SK-MEL-5 (cell line): ENCODE measurements at regions not wholly inside any gene's neighbourhood (a gene's known extent, or its start where the extent isn't known, plus 50 kb on each side); places are given as distances from the start of the nearest gene placed in this dataset.

Source experiments
- DNase-seq: peaks from one replicate; pipeline ENCODE4 v3.0.0-alpha.2; 2016; ENCODE audit warnings: low read depth, low spot score
- in situ Hi-C: cut with HindIII; loops from 2 replicates; pipeline ENCODE4 v1.10.0; 2016; ENCODE audit warnings: low sequenced_read_pairs, high pct_unique_total_duplicates, low pct_unique_long_range_greater_than_20kb

DNA sequence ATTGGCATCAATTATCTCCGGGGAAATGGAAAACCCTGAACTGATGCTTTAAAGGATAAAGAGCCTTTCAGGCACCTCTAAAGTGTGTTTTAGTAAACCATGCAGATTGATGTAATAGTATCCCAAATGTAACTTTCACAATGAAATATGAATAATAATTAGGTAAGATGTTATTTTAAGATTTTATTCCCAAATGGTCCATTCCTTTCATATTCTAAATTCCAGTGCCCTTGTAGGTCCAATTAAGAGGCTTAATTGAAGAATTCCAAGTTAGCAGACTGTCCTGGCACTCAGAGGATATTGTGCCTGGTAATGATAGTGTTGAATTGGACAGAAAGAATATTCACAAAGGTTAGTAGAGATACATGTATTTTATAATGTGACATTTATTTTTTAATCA, 352.5 kb upstream of the NUDT12 start:
- in situ Hi-C loops, result no loop called here
- DNase-seq, result no peak

DNA sequence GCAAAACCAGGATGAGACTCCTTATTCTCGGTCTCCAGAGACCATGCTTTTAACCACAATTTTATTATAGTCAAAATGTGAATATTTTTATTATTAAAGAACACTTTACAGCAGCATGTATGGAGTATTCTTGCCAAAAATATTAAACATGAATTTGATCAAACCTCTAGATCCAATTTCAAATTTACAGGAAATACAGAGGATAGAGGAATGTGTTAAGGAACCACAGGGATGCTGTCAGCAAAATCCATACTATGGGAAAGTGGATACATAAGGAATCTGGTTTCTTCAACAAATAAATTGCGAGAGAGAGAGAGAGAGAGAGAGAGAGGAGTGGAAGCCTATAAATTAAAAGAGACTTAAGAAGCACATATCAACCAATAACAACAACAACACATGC, 348.2 kb upstream of the NUDT12 start:
- DNase-seq, result no peak
- in situ Hi-C loops, result no loop called here

DNA sequence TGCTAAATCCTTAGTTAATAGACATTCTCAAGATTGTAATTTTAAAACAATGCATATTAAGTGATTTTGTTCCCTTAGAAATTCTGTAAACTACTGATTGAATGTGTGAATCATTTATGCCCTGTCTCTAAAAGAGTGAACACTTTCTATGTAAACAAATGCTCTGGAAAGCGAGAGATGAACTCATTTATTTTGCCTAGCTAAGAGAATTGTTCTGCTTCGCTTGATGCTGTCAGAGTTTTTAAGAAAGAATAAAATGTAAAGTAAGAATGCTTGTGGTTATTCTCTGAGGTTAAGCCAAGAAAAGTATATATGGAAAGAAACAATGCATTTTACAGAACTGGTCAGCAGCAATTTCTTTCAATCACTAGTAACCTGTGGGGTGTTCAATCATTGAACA, 347.4 kb upstream of the NUDT12 start:
- in situ Hi-C loops, result no loop called here
- DNase-seq, result no peak

DNA sequence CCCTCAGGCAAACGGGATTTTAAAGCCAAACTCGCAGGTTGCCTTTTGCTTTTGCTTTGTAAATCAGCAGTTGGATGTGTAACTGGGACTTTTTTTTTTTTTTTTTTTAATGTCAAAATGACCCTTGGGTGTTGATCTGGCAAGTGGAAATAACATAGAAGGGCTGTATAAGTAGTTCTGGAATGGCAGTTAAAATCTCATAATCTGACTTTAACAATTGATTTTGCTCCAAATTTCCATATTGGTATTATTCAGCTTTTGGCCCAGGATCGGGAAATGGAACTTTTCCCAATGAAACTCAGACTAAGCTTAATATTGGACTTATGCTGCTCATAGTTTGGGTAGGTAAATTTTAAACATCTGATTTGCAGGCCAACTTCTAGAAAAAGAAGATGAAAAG, 346.8 kb upstream of the NUDT12 start:
- in situ Hi-C loops, result no loop called here
- no peak for DNase-seq

DNA sequence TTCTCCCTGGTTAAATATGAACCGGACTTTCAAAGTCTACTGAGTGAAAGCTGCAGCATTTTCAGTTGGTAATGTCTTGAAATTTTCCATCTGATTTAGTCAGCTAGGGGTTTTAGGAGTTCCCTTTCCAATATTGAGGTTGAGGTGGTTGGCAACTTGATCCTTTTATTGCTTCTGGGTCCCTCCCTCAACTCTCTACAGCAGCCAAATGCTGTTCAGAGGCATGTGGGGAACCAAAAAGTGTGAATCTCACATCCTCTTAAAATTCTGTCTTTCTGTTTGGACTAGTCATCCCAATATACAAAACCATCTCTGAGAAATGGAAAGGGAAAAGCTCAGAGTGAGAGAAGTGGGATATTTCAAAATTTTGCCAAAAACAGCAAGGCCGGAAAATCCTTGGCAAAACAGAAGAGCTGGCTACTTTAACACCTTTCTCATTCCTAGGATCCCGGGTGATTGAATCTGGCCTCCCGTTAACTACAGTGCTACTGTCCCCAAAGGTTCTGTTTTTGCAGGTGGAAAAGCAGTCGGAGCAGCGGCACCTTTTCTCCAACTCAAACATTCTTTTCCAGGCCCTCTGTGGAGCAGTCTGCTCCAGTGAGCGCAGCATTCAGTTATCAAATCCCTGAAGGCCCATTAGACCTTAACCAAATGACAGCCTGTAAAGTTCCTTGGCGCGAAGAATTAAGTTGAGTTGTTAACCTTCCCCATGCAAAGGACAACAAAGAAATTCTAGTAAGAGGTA, 345.9 kb upstream of the NUDT12 start:
- no peak for DNase-seq
- in situ Hi-C loops, result no loop called here

DNA sequence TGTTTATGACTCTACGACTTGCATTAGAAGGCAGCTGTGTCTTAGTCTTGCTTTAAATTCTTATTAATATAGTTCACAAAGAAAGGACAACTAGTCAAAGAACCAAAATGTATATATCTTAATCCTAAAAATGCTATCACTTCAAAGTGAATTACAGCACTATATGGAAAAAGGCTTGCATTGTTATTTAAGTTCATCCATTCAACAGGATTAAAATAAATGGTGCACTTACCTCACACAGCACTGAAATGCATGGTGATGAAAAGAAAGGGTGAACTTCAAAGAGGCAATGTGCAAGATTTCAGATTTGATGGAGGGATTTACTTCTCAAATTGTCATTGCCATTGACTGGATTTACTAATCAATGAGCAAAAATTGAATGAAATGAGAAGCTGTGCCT, 344.4 kb upstream of the NUDT12 start:
- no peak for DNase-seq

DNA sequence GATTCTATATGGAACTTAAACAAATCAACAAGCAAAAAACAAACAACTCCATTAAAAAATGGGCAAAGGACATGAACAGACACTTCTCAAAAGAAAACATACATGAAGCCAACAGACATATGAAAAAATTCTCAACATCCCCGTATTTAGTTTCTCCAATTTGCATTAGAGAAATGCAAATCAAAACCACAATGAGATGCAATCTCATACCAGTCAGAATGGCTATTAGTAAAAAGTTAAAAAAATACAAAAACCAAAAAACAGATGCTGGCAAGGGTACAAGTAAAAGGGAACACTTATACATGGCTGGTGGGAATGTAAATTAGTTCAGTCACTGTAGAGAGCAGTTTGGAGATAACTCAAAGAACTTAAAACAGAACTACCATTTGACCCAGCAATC, 342.1 kb upstream of the NUDT12 start:
- in situ Hi-C loops, result no loop called here
- DNase-seq, result no peak

More for the DNA sequence above, 344.4 kb upstream of the NUDT12 start:
- in situ Hi-C loops, result no loop called here

DNA sequence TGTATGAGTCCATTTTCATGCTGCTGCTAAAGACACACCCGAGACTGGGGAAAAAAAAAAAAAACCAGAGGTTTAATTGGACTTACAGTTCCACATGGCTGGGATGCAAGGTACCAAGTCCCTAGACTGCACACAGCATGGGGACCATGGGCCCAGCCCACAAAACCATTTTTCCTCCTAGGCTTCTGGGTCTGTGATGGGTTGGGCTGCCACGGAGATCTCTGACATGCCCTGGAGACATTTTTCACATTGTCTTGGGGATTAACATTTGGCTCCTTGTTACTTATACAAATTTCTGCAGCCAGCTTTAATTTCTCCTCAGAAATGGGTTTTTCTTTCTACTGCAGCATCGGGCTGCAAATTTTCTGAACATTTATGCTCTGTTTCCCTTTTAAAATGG, 340.3 kb upstream of the NUDT12 start:
- in situ Hi-C loops, result no loop called here
- DNase-seq, result no peak

DNA sequence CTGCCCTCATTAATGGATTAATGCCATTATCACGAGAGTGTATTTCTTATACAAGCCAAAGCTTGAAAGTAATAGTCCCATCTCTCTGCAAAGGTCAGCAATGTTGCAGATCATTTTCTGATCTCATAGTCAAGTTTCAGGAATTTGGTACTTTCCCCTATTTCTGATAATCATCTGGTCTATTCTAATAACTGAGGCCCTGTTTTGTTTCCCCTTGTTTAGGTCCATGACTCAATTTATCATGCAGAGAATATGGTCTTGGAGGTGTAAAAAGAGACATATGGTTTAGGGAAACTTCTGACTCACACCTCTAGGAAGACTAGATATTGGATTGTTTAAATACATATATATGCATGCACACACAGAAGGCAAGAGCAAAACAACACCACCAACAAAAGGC, 339.3 kb upstream of the NUDT12 start:
- no peak for DNase-seq
- in situ Hi-C loops, result no loop called here

DNA sequence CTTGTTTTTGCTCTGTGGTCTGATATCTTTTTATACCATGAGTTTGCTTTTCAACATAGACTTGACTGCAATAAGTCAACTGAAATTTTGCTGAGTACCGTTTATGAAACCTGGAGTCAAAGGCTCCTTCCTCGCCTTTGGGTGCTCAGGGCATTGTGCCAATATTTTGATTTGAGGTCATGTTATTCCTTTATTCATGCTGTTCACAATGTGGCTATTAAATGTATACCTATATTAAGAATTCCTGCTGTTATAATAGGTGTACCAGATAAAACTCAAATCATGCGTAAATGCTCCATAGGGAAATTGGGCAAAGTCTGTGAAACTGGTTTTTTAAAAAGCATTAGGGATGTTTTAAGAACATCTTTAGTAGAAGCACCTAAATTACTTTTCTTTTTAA, 334.0 kb upstream of the NUDT12 start:
- in situ Hi-C loops, result no loop called here
- DNase-seq, result no peak

DNA sequence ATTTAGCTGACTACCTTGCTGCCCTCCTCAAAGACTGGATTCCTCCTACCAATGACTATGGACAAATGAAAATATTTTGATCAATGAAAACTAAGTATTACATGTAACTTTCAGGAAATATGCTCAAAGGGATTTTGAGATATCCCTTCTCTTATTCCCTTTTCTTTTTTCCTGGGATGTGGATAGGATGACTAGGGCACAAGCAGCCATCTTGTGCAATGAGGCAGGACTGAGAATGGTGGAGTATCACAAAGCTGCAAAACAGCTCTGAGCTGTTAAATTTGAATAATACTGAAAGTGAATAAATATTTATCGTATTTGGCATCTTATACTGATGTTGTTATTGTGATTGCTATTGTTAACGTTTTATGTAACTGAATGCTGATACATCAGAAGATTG, 333.1 kb upstream of the NUDT12 start:
- DNase-seq, result no peak
- in situ Hi-C loops, result no loop called here

DNA sequence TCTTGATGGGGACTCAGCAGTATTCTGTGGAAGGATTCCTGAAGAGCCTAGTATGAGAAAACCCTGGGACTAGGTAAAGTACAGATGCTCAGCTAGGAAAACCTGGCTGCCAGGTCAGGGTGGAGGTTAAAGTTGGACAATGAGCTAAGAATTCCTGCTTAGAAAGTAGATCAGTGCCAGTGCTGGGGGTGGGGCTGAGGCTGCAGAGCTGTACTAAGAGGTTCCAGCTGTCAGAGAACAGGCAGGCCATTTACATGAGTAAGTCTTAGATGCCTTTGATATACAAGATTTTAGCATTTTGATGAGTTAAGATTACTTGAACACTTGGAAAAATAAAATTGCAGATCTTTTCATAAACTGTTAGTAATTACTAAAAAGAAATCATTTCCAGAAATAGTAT, 332.3 kb upstream of the NUDT12 start:
- in situ Hi-C loops, result no loop called here
- DNase-seq, result no peak

DNA sequence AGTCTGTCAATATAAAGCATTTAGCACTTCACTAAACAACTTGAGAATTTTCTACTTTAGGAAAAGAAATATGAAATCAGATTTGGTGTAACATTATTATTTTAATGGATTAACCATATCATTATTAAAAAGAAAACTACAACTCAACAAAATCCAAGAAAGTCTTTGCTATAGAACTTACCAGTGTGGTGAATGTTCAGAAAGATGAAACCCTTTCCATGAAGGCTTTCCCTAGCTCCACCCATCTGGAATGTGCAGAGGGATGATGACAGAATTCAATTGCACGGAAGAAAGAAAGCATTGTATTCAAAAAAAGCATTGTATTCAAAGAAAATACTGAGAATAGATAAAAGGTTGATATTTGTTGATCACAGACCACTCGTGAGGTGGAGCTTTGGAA, 328.6 kb upstream of the NUDT12 start:
- peak; percentile 11 for DNase-seq
- in situ Hi-C loops, result no loop called here

DNA sequence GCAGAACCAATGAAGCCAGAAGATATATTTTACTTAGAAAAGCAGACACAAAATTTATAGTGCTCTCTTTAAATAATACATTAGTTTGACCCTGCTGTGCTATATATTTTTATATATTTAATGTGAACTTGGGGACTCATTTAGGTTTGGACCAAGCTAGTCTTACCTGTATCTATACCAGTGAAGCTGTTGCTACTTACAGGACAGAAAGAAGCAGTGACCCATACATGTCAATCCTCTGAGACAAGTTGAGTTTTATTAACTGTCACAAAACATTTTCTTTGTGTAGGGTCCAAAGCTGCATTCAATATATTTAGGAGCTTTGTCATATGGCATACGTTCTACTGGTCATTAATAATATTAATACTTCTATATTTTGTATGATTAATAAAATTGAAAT, 327.7 kb upstream of the NUDT12 start:
- no peak for DNase-seq
- in situ Hi-C loops, result no loop called here

DNA sequence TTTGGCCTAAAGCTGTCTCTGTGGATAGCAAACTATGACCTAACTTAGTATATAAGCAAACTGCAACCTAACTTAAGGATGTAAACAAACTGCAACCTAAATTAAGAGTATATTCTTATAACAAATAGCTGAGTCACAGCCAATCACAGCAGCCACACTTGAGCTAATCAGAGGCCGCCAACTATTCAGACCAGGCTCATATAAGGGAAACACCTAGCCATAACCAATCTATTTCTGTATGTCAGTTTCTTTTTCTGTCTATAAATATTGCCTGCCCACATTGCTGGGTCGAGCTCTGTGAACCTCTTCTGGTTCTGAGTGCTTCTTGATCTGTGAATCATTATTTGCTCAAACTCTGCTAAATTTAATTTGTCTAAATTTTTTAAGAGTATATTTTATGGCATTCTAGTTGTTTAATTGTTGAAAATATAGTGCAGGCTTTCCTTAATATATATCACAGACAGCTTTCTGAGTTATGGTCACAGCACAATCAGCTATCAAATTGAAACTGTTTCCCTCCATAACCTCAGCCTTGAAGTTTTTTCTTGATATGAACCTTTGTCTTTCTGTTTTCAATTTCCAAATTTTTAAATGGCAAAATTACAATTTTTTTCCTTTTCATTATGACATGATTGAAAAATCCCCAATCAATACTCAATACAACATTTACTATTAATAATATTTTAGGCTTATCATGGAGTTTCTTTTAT, 327.1 kb upstream of the NUDT12 start:
- in situ Hi-C loops, result no loop called here

DNA sequence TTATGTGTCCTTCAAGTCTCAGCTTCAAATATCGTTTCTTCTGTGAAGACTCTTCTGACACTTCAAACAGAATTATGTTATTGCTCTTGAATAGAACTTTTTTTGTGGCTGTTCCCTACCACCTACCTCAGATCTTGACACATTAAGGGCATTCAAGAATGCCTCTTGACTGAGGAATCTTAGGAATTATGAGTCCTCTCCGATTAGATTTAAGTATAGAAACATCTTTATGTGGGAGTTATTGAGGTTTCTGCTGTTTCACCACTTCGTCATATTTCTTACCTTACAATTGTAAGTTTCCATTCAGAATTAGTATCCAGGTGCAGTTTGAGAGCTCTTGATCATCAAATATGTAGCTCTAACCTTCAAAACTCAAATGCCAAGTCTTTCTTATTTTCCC, 324.2 kb upstream of the NUDT12 start:
- in situ Hi-C loops, result no loop called here
- DNase-seq, result no peak

More for the DNA sequence above, 327.1 kb upstream of the NUDT12 start:
- no peak for DNase-seq

DNA sequence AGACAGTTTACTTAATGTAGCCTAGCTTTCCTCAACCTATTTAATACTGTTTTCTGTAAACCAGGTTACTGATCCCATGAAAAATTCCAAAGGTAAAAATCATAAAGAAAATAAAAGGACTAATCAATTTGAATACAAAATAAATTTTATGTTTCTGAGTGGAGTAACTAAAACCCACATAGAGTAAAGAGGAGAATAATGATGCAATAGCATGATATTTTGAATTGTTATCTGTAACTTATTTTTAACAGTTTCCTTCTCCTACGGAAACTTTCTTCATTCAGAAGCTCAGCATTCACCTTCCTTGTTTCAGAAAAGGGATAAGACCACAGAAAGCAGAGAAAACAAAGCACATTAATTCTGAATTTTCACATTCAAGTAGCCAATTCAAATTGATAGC, 320.6 kb upstream of the NUDT12 start:
- no peak for DNase-seq
- in situ Hi-C loops, result no loop called here

DNA sequence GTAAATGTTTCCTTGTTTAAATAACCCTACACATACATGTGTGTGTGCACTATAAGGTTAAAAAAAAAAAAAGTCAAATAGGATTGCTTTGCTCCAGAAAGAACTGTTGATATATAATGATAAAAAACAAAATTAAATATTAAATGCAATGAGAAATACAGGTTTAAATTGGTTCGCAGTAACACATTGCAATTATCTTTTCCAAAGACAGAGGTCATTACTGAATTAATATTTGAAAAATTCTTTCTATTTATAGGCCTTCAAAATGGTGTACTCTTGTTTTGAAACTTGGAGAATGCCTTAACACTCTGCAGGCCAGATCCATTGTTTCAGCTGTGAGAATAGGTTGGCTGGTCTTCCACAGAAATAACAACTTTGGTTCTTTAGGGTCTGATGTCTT, 319.0 kb upstream of the NUDT12 start:
- in situ Hi-C loops, result no loop called here
- no peak for DNase-seq

DNA sequence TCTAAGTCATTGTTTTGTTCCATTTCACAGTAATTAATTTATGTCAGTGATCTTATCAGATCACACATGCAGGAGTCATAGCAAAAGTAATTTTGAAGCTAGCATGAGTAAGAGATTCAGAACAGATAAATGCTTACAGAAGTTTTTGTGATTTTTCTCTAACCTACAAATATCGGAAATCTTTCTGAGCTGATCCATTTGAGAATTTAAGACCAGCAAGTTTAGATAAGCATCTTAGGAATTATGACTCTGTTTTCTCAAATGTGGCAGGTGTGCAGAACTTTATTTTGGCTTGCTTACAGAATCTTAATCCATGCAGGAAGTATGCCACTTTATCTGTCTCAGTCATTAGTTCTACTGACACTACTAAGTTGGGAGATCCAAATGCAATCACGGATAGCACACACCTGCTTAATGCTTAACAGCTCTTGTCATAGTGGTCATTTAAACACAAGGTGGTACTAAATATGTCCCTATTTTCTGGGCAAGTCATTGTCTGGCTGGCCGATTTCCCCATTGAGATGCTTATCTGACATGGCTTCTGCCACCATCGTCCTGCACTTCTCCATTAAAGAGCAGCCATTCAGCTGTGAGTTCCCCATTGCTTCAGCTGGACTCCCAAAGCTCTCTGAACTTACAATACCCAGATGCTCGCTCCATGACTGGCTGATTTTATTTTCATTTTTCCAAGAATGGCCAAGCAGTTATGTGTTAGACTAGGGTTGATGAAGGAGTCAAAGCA, 305.4 kb upstream of the NUDT12 start:
- in situ Hi-C loops, result no loop called here
- no peak for DNase-seq
